CD4-positive, alpha-beta T cell treated with Interleukin-6 at 100 ng/mL for 8 hours (primary cell): ENCODE measurements at regions not wholly inside any gene's neighbourhood (a gene's known extent, or its start where the extent isn't known, plus 50 kb on each side); places are given as distances from the start of the nearest gene placed in this dataset.
"Not testable (repeated sequence)": the region's sequence is repeated elsewhere in the genome, so short reads cannot be mapped to it uniquely, and the experiment has no call there.

ENCODE experiments used
- DNase-seq: peaks from one replicate; pipeline ENCODE4 v3.0.0-alpha.2; 2020; ENCODE audit warnings: mixed read lengths, low spot score

- DNase-seq, result no peak
These were observed 253.7 kb upstream of the B3GAT1 start for GRCh38 chr11:134665571-134666270.

GRCh38 chr11:134665188-134665535 lies 253.1 kb upstream of the B3GAT1 start:
- no peak for DNase-seq

GRCh38 chr11:134664447-134665187 lies 252.6 kb upstream of the B3GAT1 start:
- no peak for DNase-seq

GRCh38 chr11:134663506-134664313 lies 251.7 kb upstream of the B3GAT1 start:
- no peak for DNase-seq

DNA sequence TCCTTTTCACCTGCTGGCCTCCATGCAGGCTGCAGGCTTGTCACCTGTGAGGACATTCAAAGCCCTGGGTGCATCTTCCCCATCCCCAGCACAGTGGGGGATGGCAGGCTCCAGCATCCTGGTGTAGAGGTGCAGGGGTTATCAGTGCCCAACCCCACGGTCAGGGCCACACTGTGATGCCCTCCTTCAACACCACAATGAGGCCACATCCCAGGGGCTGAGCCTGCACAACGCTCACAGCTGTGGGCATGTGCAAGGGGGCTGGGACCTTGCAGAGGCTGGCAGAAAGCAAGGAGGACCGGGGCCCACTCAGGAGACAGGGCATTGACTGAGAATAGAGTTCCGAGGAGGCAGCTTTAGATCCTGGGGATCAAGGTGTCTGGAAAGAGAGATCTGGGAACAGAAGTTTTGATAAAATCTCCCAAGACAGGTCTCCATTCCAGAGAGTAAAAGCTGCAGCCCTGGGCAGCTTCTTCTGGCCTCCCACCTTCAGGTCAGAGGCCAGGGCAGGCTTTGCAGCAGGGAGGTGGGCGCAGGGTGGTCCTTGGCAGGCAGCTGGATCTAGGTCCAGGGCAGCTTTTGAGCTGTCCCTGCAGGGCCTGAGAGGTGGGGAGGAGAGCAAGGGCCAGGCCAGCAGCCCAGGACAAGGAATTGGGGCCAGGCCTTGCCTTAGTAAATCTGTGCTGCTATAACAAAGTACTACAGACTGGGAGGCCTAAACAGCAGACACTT lies 250.8 kb upstream of the B3GAT1 start:
- no peak for DNase-seq

DNA sequence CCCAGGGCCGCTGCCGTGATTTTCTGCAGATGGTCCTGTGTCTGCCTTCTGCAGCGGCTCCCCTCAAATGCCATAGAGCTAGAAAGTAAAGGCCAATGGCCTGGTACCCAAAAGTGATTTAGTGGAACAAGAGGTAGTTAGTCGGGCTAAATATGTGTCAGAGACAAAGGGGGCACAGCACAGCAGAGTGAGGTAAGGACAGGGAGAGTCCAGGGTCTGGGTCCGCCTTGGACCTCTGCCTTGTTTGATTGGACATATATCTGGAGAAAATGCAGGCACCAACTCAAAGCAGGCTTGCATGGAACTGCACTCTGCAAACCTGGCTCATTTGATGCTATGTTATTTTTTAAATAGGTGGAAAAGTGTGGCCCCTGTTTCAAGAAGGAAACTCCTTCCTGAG lies 249.6 kb upstream of the B3GAT1 start:
- DNase-seq, result no peak

DNA sequence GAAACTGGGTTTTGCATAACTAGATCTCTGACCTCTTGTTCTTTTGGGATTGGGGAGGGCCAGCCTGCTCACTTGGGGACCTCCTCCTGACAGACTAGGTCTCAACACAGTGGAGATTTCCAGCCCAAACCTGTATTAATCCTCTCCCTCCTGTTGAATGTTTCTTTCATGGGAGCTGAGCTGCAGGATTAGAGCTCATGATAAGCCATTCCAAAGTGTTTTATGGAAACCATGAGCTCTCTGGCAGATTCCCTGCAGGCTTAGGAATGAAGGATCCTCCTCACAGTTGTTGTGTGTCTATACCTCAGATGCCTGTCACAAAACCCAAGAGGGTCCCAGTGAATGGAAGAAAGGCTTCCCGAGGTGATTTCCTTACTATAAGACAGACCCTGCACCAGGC lies 248.4 kb upstream of the B3GAT1 start:
- DNase-seq, result no peak

DNA sequence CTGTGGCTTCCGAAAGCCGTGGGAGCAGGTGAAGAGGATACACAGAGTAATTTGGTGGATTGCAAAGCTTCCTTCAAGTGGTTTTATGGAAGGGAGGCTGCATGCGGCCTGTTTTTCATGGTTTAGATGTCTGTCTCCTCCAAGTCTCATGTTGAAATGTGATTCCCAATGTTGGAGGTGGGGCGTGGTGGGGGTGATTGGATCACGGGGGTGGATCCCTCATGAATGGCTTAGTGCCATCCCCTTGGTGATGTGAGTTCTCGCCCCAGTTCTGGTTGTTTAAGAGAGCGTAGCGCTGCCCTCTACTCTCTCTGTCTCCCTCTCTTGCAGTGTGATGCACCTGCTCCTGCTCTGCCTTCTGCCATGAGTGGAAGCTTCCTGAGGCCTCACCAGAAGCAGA lies 247.8 kb upstream of the B3GAT1 start:
- no peak for DNase-seq

DNA sequence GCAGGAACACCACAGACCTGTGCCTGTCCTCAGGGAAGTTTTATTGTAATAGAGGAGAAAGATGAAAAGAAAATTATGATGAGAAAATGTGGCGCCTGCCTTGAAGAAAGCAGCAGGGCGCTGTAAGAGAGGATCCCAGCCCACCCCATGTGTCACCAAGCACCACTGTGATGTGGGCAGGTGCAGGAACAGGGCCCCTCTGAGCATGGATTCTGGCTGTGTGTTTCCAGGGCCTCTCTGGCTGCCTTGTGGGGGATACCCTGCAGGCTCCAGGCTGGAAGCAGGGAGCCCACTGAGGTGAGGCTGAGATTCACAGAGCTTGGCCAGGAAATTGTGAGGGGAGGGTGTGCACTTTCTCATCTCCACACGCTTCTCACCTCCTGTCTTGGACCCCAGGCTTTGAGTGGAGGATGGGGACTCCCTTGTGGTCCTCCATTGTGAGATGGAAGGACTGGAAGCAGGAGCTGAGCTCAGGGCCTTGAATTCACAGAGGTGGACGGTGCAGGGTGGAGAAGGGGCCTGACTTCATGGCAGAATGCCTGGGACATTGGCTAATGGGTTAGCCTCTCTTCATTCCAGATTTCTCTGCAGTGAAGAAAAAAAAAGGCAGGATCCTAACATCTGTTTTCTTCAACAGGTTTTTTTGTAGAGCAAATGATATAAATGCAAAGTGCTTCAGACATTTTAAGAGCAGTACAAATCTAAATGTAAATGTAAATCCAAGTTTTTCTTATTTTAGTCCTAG lies 246.6 kb upstream of the B3GAT1 start:
- DNase-seq, result no peak

DNA sequence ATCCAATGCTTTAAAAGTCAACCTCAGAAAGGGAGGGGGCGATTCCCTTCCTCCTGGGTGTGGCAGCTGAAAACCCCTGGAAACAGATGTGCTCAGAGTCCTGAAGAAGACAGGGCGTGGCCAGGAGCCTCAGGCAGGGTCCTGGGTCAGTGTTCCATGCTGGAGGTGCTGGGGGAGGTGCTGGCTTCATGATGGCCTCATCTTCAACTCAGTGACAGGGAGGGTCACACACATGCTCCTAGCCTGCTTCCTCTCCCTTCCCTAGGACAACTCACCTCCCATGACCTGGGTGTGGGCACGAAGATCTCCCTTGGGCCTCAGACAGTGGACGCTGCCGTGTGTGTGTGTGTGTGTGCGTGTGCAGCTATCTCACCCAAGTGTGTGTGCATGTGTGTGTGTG lies 245.6 kb upstream of the B3GAT1 start:
- DNase-seq, result no peak

DNA sequence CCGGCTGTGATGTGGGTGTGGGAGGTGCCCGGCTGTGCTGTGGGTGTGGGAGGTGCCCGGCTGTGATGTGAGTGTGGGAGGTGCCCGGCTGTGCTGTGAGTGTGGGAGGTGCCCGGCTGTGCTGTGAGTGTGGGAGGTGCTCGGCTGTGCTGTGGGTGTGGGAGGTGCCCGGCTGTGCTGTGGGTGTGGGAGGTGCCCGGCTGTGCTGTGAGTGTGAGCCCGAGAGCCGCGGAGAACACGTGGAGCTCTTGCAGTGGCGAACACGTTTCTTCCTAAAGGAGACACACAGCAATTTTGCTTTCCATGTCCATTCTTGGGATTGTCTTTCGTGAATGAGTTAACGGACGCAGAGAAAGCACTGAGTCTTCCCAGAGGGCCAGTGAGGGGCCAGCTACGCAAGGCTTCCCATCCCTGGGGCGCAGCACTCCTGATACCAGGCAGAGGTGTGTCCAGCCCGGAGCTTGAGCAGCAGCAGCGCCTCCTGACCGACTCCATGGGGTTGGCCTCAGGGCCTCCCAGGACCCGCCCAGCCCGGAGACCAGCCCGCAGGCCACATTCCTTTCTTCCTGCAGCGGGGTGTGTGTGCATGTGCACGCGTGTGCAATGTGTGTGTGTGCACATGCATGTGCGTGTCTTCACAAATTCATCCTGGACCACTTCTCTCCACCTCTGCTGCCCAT lies 245.0 kb upstream of the B3GAT1 start:
- DNase-seq, result no peak

DNA sequence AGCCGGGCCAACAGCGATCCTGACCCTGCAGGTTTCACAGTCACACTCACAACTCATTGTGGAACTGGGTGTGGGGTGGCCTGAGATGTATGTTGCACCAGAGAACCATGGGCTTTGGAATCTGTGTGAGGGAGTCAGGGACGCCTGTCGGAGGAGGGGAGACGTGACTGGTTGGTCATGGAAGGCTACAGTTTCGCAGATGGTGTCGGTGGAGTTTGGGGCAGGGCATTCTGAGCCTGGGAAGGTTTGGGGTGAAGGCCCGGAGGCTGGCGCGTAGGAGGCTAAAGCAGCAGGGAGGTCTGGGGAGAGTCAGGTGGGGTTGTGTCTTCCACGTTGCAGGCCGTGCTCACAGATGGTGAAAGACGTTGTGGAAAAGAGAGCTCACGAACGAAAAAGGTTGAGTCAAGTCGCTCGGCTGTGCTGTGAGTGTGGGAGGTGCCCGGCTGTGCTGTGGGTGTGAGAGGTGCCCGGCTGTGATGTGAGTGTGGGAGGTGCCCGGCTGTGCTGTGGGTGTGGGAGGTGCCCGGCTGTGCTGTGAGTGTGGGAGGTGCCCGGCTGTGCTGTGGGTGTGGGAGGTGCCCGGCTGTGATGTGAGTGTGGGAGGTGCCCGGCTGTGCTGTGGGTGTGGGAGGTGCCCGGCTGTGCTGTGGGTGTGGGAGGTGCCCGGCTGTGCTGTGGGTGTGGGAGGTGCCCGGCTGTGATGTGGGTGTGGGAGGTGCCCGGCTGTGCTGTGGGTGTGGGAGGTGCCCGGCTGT lies 244.2 kb upstream of the B3GAT1 start:
- not testable (repeated sequence) for DNase-seq

GRCh38 chr11:134655189-134655989 lies 243.3 kb upstream of the B3GAT1 start:
- no peak for DNase-seq

DNA sequence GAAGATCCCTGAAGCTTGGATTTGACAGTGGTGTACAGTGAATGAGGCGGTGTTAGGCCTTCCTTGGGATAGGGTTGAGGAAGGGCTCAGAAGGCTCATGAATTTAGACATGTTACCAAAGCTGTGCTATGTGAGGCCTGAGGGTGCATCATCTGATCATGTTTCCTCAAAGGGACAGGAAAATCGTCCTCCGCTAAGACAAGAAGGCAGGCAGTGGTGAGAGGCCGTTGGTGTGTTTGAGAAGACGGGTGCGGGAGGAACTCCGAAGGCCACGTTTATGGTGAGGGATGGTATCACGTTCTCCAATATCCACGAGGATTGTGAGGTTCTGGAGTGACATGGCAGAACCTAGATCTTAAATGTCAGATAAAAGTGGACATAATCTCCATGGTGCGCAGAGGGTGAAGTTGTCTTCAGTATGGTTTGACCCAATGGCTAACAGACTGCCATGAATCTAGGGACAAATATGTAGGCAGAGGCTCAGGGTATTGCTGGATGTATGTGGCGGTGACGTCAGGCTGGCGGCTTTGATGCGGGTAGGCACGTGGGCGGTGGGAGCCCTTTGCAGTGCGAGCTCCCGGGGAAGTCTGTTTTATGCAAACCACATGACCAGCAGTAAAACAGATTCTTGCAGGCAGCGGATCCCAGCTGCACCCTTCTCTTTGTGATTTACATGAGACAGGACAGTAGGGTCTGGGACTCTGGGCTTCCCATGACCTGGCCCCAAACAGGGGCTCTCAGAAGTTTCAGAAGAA lies 242.3 kb upstream of the B3GAT1 start:
- DNase-seq, result no peak

DNA sequence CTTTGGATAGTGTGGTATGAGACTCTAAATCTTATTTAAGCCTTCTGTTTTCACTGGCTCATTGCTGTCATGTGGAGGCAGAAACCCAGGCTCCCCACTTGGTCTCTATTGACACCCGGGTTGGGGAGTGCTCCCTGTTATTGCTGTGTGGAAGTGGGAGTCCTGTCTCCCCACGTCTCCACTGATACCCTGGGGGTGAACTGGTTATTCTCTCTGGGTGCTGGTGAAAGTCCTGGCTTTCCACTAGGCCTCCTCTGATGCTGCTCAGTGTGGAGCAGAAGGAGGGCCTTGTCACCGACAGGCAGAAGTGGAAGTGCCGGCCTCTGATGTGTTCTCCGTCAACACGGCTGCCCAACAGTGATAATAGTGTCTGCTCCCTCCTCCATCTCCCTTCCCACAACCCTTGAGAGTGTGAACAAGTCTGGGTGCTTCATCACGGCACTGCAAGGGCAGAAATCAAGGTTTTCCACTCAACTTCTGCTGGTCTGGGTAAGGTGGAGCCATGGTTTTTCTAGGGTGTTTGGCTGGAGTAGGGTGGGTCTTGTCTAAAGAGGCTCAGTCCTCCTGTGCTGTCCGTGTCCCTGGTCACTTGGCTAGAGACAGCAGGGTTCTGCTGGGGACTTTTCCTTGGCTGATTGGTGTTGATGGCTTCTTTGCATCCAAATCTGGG lies 240.7 kb upstream of the B3GAT1 start:
- no peak for DNase-seq

DNA sequence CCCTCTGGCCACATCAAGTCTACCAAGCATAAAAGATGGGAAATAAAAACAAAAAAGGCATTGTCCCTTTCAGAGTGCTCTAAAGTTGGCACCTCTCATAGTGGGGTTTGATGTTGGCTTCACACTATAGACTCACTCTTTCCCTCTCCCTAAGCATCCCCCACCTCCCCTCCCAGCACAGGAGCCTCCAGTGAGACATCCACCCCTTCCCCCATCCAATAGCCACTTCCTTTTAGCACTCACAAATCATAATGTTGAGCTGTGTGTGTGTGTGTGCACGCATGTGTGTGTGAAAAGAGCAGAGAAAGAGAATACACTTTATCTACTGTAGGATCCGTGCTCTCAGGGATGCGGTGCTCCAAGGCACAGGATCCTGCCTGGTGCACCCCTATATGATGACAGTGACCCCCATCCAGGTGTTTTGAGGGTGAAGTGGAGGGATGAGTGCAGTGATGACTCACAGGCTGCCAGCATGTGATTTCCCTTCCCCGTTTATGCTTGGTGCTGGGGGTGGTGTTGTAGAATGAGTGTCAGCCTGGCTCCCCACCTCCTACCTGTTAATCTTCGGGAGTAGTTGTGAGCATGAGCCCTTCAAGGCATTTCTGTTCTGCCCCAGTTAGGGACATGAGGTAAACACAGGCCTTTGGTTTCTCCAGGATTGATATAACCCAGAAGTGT lies 235.2 kb upstream of the B3GAT1 start:
- no peak for DNase-seq

- DNase-seq, result no peak
These were observed 234.5 kb upstream of the B3GAT1 start for GRCh38 chr11:134646561-134646960.

DNA sequence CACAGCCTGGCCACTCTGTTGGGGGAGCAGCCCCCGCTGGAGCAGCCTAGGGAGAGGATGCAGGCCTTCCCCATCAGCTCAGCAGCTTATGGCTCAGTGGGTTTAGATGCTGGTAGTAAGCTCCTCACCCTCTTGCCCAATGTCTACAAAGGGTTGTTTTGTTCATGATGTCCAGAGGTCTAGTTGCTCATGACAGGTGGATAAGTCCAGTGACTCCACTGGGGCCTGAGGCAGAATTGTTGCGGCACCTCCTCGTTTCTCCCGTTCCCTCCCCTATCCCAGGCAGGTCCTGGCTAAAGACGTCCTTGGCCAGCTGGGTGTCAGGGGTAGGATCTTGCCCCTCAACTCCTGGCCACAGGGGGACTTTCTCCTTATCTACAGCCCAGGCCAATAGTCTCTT lies 233.5 kb upstream of the B3GAT1 start:
- no peak for DNase-seq
